Skeletal muscle tissue (tissue), 3 donors: ENCODE measurements at regions not wholly inside any gene's neighbourhood (a gene's known extent, or its start where the extent isn't known, plus 50 kb on each side); places are given as distances from the start of the nearest gene placed in this dataset.

ENCODE experiments used
- H3K27ac ChIP-seq: one replicate; pipeline ENCODE4 v1.7.0; 2013; ENCODE audit warnings: mild to moderate bottlenecking, low read depth, low read length, inconsistent platforms
- H3K27me3 ChIP-seq, 3 donors: one replicate each; pipeline ENCODE4 v1.7.0; 2013; ENCODE audit warnings: low read length in 3 of 3; ENCODE audit not compliant: control insufficient read depth in 3 of 3, insufficient read depth in 3 of 3
- H3K36me3 ChIP-seq, 3 donors: one replicate each; pipeline ENCODE4 v1.7.0; 2013; ENCODE audit warnings: low read length in 3 of 3; ENCODE audit not compliant: control insufficient read depth in 3 of 3, insufficient read depth in 3 of 3
- H3K4me1 ChIP-seq, 3 donors: one replicate each; pipeline ENCODE4 v1.7.0; 2013; ENCODE audit warnings: low read length in 3 of 3, mild to moderate bottlenecking in 3 of 3; ENCODE audit not compliant: control insufficient read depth in 3 of 3, insufficient read depth in 3 of 3
- H3K4me3 ChIP-seq, 3 donors: one replicate each; pipeline ENCODE4 v1.7.0; 2013; ENCODE audit warnings: low read length in 3 of 3
- H3K9ac ChIP-seq, 3 donors: one replicate each; pipeline ENCODE4 v1.7.0; 2013; ENCODE audit warnings: low read length in 3 of 3, mild to moderate bottlenecking in 3 of 3, moderate library complexity in 2 of 3, low read depth in 1 of 3
- H3K9me3 ChIP-seq, 3 donors: one replicate each; pipeline ENCODE4 v1.7.0; 2013; ENCODE audit warnings: low read length in 3 of 3; ENCODE audit not compliant: control insufficient read depth in 3 of 3
- donor health status: Osteomylitis.

- Histone ChIP-seq H3K36me3 (no peaks in the 10 kb centered on the region), H3K27me3 (no peaks in the 10 kb centered on the region), H3K4me1 (no peaks in the 10 kb centered on the region), H3K27ac (no peak overlapping the region), H3K9me3 (peaks cover 0 to 4% (median 0%) of the 10 kb centered on the region in 3 donors), H3K9ac (no peak overlapping the region), H3K4me3 (no peak overlapping the region)
Measured at GRCh38 chr10:89937494-89937893, 236.1 kb downstream of the KIF20B start.

GRCh38 chr10:89940076-89940475 lies 238.7 kb downstream of the KIF20B start:
- no peak overlapping the region for H3K9ac ChIP-seq
- peaks cover 0 to 4% (median 0%) of the 10 kb centered on the region in 3 donors for H3K9me3 ChIP-seq
- H3K27ac ChIP-seq = no peak overlapping the region
- H3K4me3 ChIP-seq = no peak overlapping the region
- no peaks in the 10 kb centered on the region for H3K27me3 ChIP-seq
- no peaks in the 10 kb centered on the region for H3K36me3 ChIP-seq
- no peaks in the 10 kb centered on the region for H3K4me1 ChIP-seq

- Histone ChIP-seq H3K27ac (no peak overlapping the region), H3K36me3 (no peaks in the 10 kb centered on the region), H3K4me3 (no peak overlapping the region), H3K9me3 (peaks cover 0 to 3% (median 0%) of the 10 kb centered on the region in 3 donors), H3K4me1 (no peaks in the 10 kb centered on the region), H3K9ac (no peak overlapping the region), H3K27me3 (no peaks in the 10 kb centered on the region)
Measured at GRCh38 chr10:89942217-89942616, 240.8 kb downstream of the KIF20B start.

GRCh38 chr10:89944138-89944537 lies 242.7 kb downstream of the KIF20B start:
- no peaks in the 10 kb centered on the region for H3K9me3 ChIP-seq
- no peaks in the 10 kb centered on the region for H3K36me3 ChIP-seq
- H3K9ac ChIP-seq = no peak overlapping the region
- no peaks in the 10 kb centered on the region for H3K4me1 ChIP-seq
- H3K4me3 ChIP-seq = no peak overlapping the region
- H3K27ac ChIP-seq = no peak overlapping the region
- no peaks in the 10 kb centered on the region for H3K27me3 ChIP-seq

GRCh38 chr10:89946106-89946505 lies 244.7 kb downstream of the KIF20B start:
- no peak overlapping the region for H3K27ac ChIP-seq
- no peaks in the 10 kb centered on the region for H3K9me3 ChIP-seq
- no peaks in the 10 kb centered on the region for H3K36me3 ChIP-seq
- no peak overlapping the region for H3K4me3 ChIP-seq
- H3K4me1 ChIP-seq = no peaks in the 10 kb centered on the region
- H3K27me3 ChIP-seq = no peaks in the 10 kb centered on the region
- H3K9ac ChIP-seq = no peak overlapping the region

GRCh38 chr10:89949496-89949895 lies 248.1 kb downstream of the KIF20B start:
- no peak overlapping the region for H3K27ac ChIP-seq
- no peak overlapping the region for H3K9ac ChIP-seq
- H3K9me3 ChIP-seq = no peaks in the 10 kb centered on the region
- H3K27me3 ChIP-seq = no peaks in the 10 kb centered on the region
- H3K4me1 ChIP-seq = no peaks in the 10 kb centered on the region
- no peak overlapping the region for H3K4me3 ChIP-seq
- no peaks in the 10 kb centered on the region for H3K36me3 ChIP-seq

- H3K36me3 ChIP-seq = no peaks in the 10 kb centered on the region
- H3K27me3 ChIP-seq = no peaks in the 10 kb centered on the region
- H3K4me1 ChIP-seq = no peaks in the 10 kb centered on the region
- H3K9me3 ChIP-seq = no peaks in the 10 kb centered on the region
- no peak overlapping the region for H3K9ac ChIP-seq
- H3K4me3 ChIP-seq = no peak overlapping the region
- no peak overlapping the region for H3K27ac ChIP-seq
Measured at GRCh38 chr10:89952325-89952724, 250.9 kb downstream of the KIF20B start.

GRCh38 chr10:89952751-89953150 lies 251.4 kb downstream of the KIF20B start:
- no peak overlapping the region for H3K27ac ChIP-seq
- no peaks in the 10 kb centered on the region for H3K4me1 ChIP-seq
- H3K9ac ChIP-seq = no peak overlapping the region
- H3K9me3 ChIP-seq = no peaks in the 10 kb centered on the region
- no peaks in the 10 kb centered on the region for H3K36me3 ChIP-seq
- no peaks in the 10 kb centered on the region for H3K27me3 ChIP-seq
- H3K4me3 ChIP-seq = no peak overlapping the region

- H3K9me3 ChIP-seq = no peaks in the 10 kb centered on the region
Measured at GRCh38 chr10:89954061-89954460, 252.7 kb downstream of the KIF20B start.

GRCh38 chr10:89954787-89955566 lies 253.6 kb downstream of the KIF20B start:
- no peaks in the 10 kb centered on the region for H3K9me3 ChIP-seq
- no peaks in the 10 kb centered on the region for H3K36me3 ChIP-seq
- no peak overlapping the region for H3K4me3 ChIP-seq
- no peaks in the 10 kb centered on the region for H3K27me3 ChIP-seq
- H3K9ac ChIP-seq = no peak overlapping the region
- H3K4me1 ChIP-seq = no peaks in the 10 kb centered on the region
- no peak overlapping the region for H3K27ac ChIP-seq

More at GRCh38 chr10:89954061-89954460, 252.7 kb downstream of the KIF20B start:
- Histone ChIP-seq H3K4me3 (no peak overlapping the region), H3K27me3 (no peaks in the 10 kb centered on the region), H3K4me1 (no peaks in the 10 kb centered on the region), H3K9ac (no peak overlapping the region), H3K36me3 (no peaks in the 10 kb centered on the region), H3K27ac (no peak overlapping the region)
